Central memory CD8-positive, alpha-beta T cell (primary cell): ENCODE measurements at regions not wholly inside any gene's neighbourhood (a gene's known extent, or its start where the extent isn't known, plus 50 kb on each side); places are given as distances from the start of the nearest gene placed in this dataset.

Source experiments
- ATAC-seq: fragments of 150-1000 bp; cut with Tn5 transposase; replicated peaks from 2 replicates; pipeline ENCODE4 v1.10.0; 2022; ENCODE audit warnings: mild to moderate bottlenecking, moderate FRiP score, moderate number of reproducible peaks; ENCODE audit not compliant: poor library complexity, severe bottlenecking; ENCODE audit errors: extremely low read depth
- DNase-seq, 2 donors: peaks; one replicate each; pipeline ENCODE4 v3.0.0; 2021; ENCODE audit warnings: low spot score in 2 of 2
- H3K27ac Mint-ChIP-seq: one replicate; pipeline ENCODE4 v1.8.0; 2022; ENCODE audit warnings: low read depth, mild to moderate bottlenecking, moderate library complexity, mixed read lengths
- H3K27me3 Mint-ChIP-seq: one replicate; pipeline ENCODE4 v1.8.0; 2022; ENCODE audit warnings: mixed read lengths
- H3K36me3 Mint-ChIP-seq: one replicate; pipeline ENCODE4 v1.8.0; 2022; ENCODE audit warnings: mild to moderate bottlenecking, moderate library complexity, mixed read lengths; ENCODE audit not compliant: insufficient read depth
- H3K4me1 Mint-ChIP-seq: one replicate; pipeline ENCODE4 v1.8.0; 2022; ENCODE audit warnings: mixed read lengths
- H3K4me3 Mint-ChIP-seq: one replicate; pipeline ENCODE4 v1.8.0; 2022; ENCODE audit warnings: mild to moderate bottlenecking, moderate library complexity, mixed read lengths
- H3K9me3 Mint-ChIP-seq: one replicate; pipeline ENCODE4 v1.8.0; 2022; ENCODE audit warnings: mixed read lengths

DNA sequence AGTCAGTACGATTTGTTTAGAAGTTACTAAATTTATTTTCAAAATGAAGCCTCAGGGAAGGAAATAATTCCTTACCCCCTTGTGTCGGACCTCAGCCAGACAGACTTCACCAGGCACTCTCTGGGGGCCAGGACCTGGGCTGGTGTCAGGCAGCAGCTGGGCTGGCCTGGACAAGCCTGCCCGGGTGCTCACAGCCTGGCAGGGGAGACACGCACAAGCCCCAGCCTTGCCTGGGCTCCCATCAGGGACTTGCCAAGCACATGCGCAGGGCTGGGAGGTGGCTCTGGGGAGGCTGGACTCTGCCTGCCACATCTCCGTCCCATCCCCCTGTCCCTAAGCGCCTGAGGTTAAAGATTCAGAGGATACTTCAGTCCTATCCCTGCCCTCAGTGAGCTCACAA is 56.8 kb upstream of the HS6ST1 start:
- Mint-ChIP-seq H3K27ac (no peak overlapping the region), H3K36me3 (peaks cover 8% of the 10 kb centered on the region), H3K27me3 (peaks cover 32% of the 10 kb centered on the region), H3K4me1 (peaks cover 21% of the 10 kb centered on the region), H3K4me3 (no peak overlapping the region), H3K9me3 (no peaks in the 10 kb centered on the region)
- ATAC-seq (no peak), DNase-seq (no peak)

DNA sequence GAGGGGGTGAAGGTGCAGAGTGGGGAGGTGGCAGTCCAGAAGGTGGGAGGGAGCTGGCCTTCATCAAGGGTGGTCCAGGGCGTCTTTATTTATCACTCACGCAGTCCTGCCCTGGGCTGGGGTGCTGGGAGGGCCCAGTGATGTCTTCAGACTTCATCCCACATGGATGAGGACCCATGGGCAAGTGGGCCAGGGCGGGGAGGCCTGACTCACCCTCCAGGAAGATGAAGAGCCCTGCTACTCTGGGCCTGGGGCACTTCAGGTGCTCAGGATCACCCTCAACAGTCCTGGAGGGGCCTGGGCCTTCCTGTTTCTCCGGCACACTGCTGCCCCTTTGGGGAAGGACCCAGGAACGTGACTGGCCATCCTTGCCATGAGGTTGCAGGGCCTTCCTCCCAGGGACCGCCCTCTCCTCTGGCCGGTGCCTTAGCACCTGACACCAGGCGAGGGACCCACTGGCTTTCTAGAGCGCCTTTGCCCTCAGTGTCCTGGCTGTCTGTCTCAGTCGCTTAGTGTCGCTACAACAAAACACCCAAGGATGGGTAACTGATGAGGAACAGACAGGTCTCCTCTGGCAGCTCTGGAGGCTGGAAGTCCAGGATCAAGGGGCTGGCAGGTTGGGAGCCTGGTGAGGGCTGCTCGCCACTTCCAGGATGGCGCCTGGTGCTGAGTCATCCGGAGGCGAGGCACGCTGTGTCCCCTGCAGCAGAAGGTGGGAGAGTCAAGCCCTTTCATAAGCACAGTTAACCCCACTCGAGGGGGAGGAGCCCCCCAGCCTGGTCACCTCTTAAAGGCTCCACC is 57.8 kb upstream of the HS6ST1 start:
- ATAC-seq (no peak), DNase-seq (no peak)
- peaks cover 26% of the 10 kb centered on the region for H3K4me1 Mint-ChIP-seq
- H3K9me3 Mint-ChIP-seq, result no peaks in the 10 kb centered on the region
- no peak overlapping the region for H3K4me3 Mint-ChIP-seq
- peaks cover 8% of the 10 kb centered on the region for H3K36me3 Mint-ChIP-seq
- H3K27ac Mint-ChIP-seq, result no peak overlapping the region
- peaks cover 32% of the 10 kb centered on the region for H3K27me3 Mint-ChIP-seq

DNA sequence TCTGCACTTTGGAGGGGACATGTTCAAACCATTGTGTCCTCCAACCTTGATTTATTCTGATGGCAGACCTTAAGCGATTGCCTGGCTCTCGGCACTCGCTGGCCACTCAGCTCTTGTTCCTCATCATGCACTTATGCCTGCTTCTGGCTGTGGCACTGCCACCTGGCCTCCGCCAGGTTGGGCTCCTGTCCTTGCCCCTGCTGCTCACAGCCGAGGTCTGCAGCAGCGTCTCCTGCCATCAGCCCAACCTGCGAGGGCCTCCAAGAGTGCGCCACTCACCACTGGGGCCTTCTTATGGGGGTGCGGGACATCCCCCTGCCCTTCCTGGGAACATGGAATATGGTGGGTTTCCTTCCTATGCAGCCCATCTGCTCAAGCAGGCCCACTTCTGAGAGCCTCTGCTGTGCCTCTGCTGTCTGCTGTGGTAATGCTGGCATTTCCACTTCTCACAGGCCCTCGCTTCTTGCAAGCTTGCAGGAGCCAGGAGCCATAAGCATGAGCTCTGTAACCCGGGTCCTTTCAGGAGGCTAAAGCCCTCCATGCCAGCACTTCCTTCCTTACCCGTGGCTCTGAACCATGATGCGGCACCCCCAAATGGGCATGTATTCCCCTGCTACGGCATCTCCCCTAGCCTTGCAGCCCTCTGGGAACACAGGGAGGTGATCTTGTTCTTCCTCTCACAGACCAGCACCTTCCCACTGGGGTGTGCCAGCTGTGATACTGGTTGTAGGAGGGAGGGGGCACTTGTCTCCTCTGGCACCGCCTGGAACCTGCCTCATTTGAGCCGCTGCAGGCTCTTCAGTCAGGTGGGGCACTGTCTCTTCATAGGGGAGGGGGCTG is 58.6 kb upstream of the HS6ST1 start:
- H3K4me1 Mint-ChIP-seq, result peaks cover 32% of the 10 kb centered on the region
- H3K36me3 Mint-ChIP-seq, result peaks cover 10% of the 10 kb centered on the region
- H3K9me3 Mint-ChIP-seq, result no peaks in the 10 kb centered on the region
- H3K27ac Mint-ChIP-seq, result no peak overlapping the region
- ATAC-seq (no peak), DNase-seq (no peak)
- peaks cover 30% of the 10 kb centered on the region for H3K27me3 Mint-ChIP-seq
- no peak overlapping the region for H3K4me3 Mint-ChIP-seq

DNA sequence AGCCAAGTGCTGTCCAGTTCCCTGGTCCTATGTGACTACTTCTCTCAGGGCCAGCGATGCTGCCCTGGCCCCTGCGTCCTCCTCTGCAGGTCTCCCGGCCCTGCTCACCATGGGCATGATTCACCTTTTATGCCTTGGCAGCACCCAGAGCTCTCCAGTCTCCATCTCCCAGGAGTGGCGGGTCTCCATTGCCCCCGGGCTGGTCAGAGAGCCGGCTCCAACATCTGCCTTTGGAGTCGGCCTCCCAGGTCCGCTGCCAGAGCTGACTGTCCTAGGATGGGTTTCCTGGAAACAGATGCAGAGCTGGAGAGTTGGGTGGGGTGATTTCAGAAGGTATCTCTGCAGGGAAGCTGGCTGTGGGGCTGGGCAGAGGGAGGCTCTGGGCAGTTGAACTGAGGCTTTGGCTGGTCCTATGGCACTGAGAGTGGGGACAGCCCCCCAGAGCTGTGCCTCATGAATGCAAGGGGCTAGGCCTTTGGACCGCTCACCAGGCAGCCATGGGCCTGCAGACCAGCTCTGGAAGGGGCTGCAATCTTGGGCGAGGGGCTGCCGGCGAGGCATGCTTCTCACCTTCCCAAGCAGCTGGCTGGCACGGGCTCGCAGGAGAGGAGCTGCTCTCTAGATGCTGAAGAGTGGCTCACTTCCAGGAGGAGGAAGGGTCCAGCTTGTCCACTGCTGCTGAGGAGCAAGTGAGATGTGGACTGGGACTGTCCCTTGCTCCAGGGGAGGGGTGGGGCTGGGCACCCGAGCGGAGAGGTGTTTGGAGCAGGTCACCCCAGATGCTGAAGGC is 59.8 kb upstream of the HS6ST1 start:
- Mint-ChIP-seq H3K36me3 (peaks cover 7% of the 10 kb centered on the region), H3K9me3 (no peaks in the 10 kb centered on the region), H3K27ac (no peak overlapping the region), H3K4me3 (no peak overlapping the region), H3K27me3 (peaks cover 24% of the 10 kb centered on the region), H3K4me1 (peaks cover 22% of the 10 kb centered on the region)
- ATAC-seq (no peak), DNase-seq (no peak)

DNA sequence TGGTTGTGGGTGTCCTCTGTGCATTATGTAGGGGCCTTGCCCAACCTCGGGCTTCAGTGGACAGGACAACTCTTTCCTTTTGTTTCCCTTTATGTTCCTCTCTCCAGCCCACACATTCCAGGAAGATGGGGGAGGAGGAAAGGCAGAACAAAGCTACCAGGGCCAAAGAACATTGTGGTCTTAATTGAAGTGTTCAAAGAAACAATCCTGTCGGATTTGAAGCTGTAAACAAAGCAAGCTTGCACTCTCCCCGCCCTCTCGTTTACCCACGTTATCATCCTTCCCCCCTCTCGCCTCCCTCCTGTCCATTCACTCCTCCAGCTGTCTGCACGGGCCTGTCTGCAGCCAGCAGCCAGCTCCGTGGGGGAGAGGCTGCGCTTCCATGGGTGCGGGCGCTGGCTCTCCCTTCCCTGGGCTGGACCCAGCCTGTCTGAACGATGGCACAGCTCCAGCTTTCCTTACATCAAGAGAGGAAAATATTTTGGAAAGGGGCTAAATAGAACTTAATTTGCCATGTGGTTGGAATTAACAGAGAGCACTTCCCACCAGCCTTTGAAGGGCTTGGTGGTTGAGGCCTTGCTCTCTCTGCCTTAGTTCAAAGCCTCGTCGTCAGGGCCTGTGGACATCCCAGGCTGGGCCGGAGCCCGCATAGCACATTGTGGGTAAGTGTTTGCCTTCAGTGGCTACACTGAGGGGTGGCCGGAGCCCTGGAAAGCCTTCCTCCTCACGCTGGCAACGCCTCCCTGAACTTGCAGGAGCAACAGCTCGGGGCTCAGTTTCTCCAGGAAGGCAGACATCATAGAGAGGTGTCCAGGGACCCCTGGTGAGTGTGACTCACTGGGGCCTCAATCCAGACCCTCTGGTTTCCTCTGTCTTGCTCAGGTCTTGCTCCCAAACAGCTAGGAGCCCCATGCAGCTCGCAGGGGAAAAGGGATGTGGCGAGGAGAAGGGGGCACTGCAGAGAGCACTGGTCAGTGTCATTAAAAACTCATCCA is 60.6 kb upstream of the HS6ST1 start:
- no peaks in the 10 kb centered on the region for H3K9me3 Mint-ChIP-seq
- DNase-seq, result no peak

DNA sequence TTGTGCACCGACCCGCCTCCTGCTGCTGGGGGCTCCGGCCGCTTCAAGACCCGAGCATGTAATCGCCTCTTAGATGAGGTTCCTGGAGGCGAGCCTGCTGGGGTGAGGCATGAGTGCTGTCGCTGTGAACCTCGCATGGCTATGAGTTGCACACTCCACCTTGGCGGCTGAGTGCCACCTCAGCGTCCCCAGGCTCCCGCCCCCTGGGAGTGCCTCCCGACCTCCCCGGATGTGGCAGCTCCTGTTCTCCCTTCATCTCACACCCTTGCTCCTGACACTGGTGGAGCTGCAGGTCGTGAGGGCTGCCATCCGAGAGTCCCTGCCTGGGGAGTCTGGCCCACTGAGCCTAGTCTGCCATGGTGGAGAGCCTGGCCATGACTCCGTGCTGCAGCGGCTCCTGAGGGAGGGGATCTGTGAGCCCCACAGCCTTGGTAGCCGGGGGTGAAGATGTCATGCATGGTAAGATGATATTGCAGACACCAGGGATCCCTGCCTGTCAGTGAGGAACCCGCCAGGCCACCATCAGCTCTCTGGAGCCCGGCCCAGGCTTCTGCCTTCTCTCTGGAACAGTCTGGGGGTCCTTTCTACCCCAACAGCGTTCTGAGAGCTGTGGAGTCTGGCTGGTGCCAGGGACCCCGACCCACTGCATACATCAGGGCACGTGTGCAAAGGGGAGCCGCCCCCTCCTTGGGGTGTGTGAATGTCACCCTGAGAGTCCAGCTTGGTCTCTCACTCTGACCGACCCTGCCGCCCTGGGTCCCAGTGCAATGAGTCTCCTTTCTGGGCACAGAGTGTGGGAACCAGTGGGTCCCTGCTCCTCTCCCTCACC is 61.6 kb upstream of the HS6ST1 start:
- no peaks in the 10 kb centered on the region for H3K9me3 Mint-ChIP-seq
- peaks cover 4% of the 10 kb centered on the region for H3K36me3 Mint-ChIP-seq
- ATAC-seq (no peak), DNase-seq (no peak)
- H3K4me1 Mint-ChIP-seq, result peaks cover 15% of the 10 kb centered on the region
- H3K4me3 Mint-ChIP-seq, result no peak overlapping the region
- peaks cover 36% of the 10 kb centered on the region for H3K27me3 Mint-ChIP-seq
- H3K27ac Mint-ChIP-seq, result no peak overlapping the region

More for the DNA sequence above, 60.6 kb upstream of the HS6ST1 start:
- Mint-ChIP-seq H3K36me3 (peaks cover 4% of the 10 kb centered on the region), H3K27ac (no peak overlapping the region), H3K27me3 (peaks cover 26% of the 10 kb centered on the region), H3K4me3 (no peak overlapping the region), H3K4me1 (peaks cover 15% of the 10 kb centered on the region)
- ATAC-seq, result no peak

DNA sequence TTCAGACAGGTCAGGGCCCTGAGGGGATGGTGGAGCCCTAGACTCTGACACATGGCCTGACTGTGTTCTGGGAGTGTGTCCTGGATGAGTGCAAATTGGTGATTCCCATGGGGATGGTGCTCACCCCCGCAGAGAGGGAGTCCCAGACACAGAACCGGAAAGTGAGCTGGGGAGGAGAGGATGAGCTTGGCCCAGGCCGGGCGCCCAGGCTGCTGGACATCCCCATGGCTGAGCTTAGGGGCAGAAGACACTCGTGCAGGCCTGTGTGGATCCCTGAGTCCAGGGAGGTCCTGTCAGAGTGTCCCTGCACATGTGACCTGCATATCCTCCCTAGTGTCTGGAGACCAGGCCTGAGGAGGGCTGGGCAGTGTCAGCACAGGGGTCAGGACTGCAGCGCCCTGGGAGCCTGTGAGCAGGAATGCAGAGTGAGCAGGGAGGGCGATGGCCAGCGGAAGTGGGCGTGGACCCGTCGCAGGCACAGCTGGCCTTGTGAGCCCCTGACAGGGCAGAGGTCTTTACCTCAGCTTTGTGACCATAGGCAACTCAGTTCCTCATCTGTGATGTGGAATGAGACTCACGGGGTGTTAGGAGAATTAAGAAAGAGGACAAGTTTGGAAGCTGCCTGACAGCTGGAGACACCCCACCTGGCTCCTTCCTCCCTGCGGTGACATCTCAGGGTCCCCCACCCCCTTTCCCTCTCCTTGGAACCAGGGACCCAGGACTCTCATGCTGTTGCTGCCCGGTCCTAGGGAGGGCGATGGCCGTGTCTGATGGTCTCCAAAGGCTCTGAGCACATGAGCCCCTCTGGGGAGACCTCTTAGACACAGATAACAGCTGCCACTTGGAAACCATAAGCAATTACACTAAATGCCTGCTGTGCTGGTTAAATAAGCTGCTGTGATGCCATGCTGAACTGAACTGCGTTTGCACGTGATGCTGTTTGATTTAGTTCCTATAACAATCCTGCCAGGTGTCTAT is 62.6 kb upstream of the HS6ST1 start:
- H3K4me3 Mint-ChIP-seq, result no peak overlapping the region
- peaks cover 46% of the 10 kb centered on the region for H3K27me3 Mint-ChIP-seq
- peaks cover 4% of the 10 kb centered on the region for H3K36me3 Mint-ChIP-seq
- no peak for ATAC-seq
- no peak for DNase-seq
- no peak overlapping the region for H3K27ac Mint-ChIP-seq
- peaks cover 15% of the 10 kb centered on the region for H3K4me1 Mint-ChIP-seq
- no peaks in the 10 kb centered on the region for H3K9me3 Mint-ChIP-seq

DNA sequence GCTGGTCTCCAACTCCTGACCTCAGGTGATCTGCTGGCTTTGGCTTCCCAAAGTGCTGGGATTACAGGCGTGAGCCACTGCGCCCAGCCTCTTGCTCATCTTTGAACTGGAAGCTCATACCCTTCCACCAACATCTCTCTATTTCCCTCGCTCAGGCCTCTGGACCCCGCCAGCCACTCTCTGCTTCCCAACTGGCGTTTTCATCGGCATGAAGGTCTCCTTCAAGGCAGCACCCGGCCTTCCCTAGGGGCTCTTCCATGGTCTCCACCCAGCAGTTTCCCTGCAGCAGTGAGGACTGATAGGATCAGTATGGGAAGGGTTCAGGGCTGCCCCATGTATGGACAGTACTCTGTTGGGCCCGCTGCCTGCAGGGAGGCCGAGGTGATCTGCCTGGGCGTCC is 65.8 kb upstream of the HS6ST1 start:
- DNase-seq (no peak), ATAC-seq (no peak)
- H3K9me3 Mint-ChIP-seq, result no peaks in the 10 kb centered on the region
- no peak overlapping the region for H3K27ac Mint-ChIP-seq
- H3K4me3 Mint-ChIP-seq, result no peak overlapping the region
- peaks cover 5% of the 10 kb centered on the region for H3K36me3 Mint-ChIP-seq
- H3K27me3 Mint-ChIP-seq, result peaks cover 30% of the 10 kb centered on the region
- peaks cover 15% of the 10 kb centered on the region for H3K4me1 Mint-ChIP-seq

DNA sequence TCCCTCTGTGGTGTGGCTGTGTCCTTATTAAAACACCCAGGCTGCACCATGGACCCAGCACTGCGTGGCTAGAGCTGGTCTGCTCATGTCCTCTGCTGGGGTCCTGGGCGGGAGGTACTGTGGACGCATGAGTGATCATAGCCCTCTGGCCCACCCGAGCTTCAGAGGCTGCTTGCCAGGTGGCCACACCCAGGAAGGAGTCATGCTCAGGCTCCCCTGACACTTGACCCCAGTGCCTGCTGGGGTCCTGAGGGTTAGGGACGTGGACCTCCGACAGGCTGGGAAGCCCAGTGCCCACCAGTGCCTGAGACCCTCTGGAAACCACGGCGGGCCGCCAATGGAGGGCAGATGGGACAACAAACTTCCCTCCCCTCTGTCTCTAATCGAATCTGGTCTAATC is 66.3 kb upstream of the HS6ST1 start:
- H3K36me3 Mint-ChIP-seq, result peaks cover 5% of the 10 kb centered on the region
- DNase-seq (no peak), ATAC-seq (no peak)
- peaks cover 30% of the 10 kb centered on the region for H3K27me3 Mint-ChIP-seq
- no peaks in the 10 kb centered on the region for H3K9me3 Mint-ChIP-seq
- H3K4me1 Mint-ChIP-seq, result peaks cover 15% of the 10 kb centered on the region
- no peak overlapping the region for H3K4me3 Mint-ChIP-seq
- H3K27ac Mint-ChIP-seq, result no peak overlapping the region

DNA sequence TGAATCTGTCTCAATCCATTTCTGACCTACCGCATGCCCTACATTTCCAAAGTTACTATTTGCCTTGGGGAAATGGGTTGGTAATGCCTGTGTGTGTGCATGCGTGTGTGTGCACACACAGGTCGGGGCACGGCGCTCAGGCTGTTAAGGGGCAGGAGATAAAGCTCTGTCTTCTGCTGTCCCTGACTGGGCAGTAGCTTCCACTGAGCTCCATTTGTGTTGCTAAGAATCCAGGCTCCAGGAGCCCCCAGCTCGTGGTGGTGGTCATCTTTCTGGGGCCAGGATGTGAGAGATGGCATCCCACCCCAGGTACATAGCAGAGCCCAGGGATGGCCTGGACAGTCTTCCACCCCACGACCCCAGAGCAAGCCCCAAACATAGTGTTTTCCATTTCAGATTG is 66.7 kb upstream of the HS6ST1 start:
- Mint-ChIP-seq H3K9me3 (no peaks in the 10 kb centered on the region), H3K4me1 (peaks cover 15% of the 10 kb centered on the region), H3K27me3 (peaks cover 30% of the 10 kb centered on the region), H3K27ac (no peak overlapping the region), H3K36me3 (peaks cover 5% of the 10 kb centered on the region), H3K4me3 (no peak overlapping the region)
- no peak for ATAC-seq
- DNase-seq, result no peak
